ENCODE measurements at regions not wholly inside any gene's neighbourhood (a gene's known extent, or its start where the extent isn't known, plus 50 kb on each side); places are given as distances from the start of the nearest gene placed in this dataset.

DNA sequence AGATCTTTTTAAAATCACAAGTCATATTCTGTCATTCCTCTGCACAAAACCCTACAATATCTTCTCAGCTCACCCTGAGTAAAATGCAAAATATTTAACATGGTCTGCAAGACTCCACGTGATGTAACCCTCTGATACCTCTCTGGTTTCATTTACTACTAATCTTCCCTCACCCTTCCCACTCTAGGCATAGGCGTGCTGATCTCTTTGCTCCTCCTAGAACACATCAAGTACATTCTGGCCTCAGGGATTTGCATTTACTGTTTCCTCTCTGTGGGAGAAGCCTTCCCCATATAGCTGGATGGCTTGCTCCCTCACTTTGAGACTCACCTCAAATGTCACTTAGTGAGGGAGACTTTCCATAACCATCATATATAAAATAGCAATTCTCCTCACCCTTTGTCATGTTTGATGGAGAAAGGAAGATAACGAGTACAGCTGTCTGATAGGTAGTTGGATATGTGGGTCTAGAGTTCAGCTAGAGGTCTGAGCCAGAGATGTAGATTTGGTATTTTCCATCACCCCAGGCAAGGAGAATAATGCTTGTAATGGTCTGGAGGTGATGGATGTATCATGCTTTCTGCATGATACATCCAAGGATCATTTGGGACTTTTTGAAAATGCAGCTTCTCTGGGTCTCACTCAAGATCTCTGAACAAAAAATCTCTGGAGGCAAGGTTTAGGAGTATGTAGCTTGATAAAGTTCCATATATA is 123.9 kb upstream of the VAMP7 start:
- Histone ChIP-seq H3K4me3 (ENCODE audit: low read depth in 1 of 3, low read length in 3 of 3) (no peak overlapping the region), H3K9me3 (ENCODE audit: control insufficient read depth in 4 of 4, low read length in 3 of 4) (no peaks in the 10 kb centered on the region), H3K27me3 (ENCODE audit: control insufficient read depth in 4 of 4, insufficient read depth in 4 of 4, low read length in 3 of 4) (no peaks in the 10 kb centered on the region), H3K9ac (ENCODE audit: low read depth in 1 of 2, low read length in 2 of 2) (no peak overlapping the region), H3K36me3 (ENCODE audit: control insufficient read depth in 4 of 4, insufficient read depth in 3 of 4, low read depth in 1 of 4, low read length in 3 of 4) (no peaks in the 10 kb centered on the region), H3K27ac (ENCODE audit: low read depth in 1 of 2, low read length in 2 of 2) (no peak overlapping the region), H3K4me1 (ENCODE audit: control insufficient read depth in 4 of 4, insufficient read depth in 4 of 4, low read length in 3 of 4) (no peaks in the 10 kb centered on the region)
- 65% methylated on average over 3 of the region's 3 CpGs for WGBS
- no peak for DNase-seq (ENCODE audit: low spot score)
- TF ChIP-seq GABPA (IDR thresholded peaks at IDR 0.05 in 1 of 2, conservative IDR thresholded peaks at IDR 0.05 in 1 of 2) (no peak), FOXA1 (IDR thresholded peaks at IDR 0.05) (no peak), EGR1 (IDR thresholded peaks at IDR 0.05; ENCODE audit: low read depth in 2 of 2) (no peak), TAF1 (conservative IDR thresholded peaks at IDR 0.05) (no peak), HNF4A (conservative IDR thresholded peaks at IDR 0.05) (no peak), JUND (IDR thresholded peaks at IDR 0.05) (no peak), RXRA (IDR thresholded peaks at IDR 0.05) (no peak), FOXA2 (IDR thresholded peaks at IDR 0.05) (no peak), RAD21 (IDR thresholded peaks at IDR 0.05) (no peak), ATF3 (IDR thresholded peaks at IDR 0.05) (no peak), HNF4G (IDR thresholded peaks at IDR 0.05) (no peak), NR2F2 (IDR thresholded peaks at IDR 0.05) (no peak), SP1 (IDR thresholded peaks at IDR 0.05) (no peak), YY1 (IDR thresholded peaks at IDR 0.05) (no peak)
- TF ChIP-seq, protein P1, sequence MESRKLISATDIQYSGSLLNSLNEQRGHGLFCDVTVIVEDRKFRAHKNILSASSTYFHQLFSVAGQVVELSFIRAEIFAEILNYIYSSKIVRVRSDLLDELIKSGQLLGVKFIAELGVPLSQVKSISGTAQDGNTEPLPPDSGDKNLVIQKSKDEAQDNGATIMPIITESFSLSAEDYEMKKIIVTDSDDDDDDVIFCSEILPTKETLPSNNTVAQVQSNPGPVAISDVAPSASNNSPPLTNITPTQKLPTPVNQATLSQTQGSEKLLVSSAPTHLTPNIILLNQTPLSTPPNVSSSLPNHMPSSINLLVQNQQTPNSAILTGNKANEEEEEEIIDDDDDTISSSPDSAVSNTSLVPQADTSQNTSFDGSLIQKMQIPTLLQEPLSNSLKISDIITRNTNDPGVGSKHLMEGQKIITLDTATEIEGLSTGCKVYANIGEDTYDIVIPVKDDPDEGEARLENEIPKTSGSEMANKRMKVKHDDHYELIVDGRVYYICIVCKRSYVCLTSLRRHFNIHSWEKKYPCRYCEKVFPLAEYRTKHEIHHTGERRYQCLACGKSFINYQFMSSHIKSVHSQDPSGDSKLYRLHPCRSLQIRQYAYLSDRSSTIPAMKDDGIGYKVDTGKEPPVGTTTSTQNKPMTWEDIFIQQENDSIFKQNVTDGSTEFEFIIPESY (IDR thresholded peaks at IDR 0.05), result no peak
- TF ChIP-seq, protein P2, sequence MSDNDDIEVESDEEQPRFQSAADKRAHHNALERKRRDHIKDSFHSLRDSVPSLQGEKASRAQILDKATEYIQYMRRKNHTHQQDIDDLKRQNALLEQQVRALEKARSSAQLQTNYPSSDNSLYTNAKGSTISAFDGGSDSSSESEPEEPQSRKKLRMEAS (IDR thresholded peaks at IDR 0.05), result no peak
- TF ChIP-seq, protein P3, sequence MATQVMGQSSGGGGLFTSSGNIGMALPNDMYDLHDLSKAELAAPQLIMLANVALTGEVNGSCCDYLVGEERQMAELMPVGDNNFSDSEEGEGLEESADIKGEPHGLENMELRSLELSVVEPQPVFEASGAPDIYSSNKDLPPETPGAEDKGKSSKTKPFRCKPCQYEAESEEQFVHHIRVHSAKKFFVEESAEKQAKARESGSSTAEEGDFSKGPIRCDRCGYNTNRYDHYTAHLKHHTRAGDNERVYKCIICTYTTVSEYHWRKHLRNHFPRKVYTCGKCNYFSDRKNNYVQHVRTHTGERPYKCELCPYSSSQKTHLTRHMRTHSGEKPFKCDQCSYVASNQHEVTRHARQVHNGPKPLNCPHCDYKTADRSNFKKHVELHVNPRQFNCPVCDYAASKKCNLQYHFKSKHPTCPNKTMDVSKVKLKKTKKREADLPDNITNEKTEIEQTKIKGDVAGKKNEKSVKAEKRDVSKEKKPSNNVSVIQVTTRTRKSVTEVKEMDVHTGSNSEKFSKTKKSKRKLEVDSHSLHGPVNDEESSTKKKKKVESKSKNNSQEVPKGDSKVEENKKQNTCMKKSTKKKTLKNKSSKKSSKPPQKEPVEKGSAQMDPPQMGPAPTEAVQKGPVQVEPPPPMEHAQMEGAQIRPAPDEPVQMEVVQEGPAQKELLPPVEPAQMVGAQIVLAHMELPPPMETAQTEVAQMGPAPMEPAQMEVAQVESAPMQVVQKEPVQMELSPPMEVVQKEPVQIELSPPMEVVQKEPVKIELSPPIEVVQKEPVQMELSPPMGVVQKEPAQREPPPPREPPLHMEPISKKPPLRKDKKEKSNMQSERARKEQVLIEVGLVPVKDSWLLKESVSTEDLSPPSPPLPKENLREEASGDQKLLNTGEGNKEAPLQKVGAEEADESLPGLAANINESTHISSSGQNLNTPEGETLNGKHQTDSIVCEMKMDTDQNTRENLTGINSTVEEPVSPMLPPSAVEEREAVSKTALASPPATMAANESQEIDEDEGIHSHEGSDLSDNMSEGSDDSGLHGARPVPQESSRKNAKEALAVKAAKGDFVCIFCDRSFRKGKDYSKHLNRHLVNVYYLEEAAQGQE (IDR thresholded peaks at IDR 0.05), result no peak
- TF ChIP-seq, protein P4, sequence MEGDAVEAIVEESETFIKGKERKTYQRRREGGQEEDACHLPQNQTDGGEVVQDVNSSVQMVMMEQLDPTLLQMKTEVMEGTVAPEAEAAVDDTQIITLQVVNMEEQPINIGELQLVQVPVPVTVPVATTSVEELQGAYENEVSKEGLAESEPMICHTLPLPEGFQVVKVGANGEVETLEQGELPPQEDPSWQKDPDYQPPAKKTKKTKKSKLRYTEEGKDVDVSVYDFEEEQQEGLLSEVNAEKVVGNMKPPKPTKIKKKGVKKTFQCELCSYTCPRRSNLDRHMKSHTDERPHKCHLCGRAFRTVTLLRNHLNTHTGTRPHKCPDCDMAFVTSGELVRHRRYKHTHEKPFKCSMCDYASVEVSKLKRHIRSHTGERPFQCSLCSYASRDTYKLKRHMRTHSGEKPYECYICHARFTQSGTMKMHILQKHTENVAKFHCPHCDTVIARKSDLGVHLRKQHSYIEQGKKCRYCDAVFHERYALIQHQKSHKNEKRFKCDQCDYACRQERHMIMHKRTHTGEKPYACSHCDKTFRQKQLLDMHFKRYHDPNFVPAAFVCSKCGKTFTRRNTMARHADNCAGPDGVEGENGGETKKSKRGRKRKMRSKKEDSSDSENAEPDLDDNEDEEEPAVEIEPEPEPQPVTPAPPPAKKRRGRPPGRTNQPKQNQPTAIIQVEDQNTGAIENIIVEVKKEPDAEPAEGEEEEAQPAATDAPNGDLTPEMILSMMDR (IDR thresholded peaks at IDR 0.05; ENCODE audit: low read depth, low read length, missing input control), result no peak

Data from liver (tissue), 8 donors.